Esophagus muscularis mucosa (tissue), 4 donors: ENCODE measurements at regions not wholly inside any gene's neighbourhood (a gene's known extent, or its start where the extent isn't known, plus 50 kb on each side); places are given as distances from the start of the nearest gene placed in this dataset.

Experiments
- CTCF ChIP-seq, 3 experiments: fragments of 200-600 bp in 2 of 3; fragments of 450-650 bp in 1 of 3; sonication (generic) in 2 of 3; IDR thresholded peaks; one replicate each; pipeline ENCODE4 v1.5.1; 2017 to 2019; ENCODE audit warnings: antibody characterized with exemption in 3 of 3, mild to moderate bottlenecking in 2 of 3, moderate library complexity in 1 of 3
- EP300 ChIP-seq: sonication (generic); formaldehyde crosslinking; IDR thresholded peaks from one replicate; pipeline ENCODE4 v1.6.1; 2017; ENCODE audit warnings: antibody characterized with exemption
- POLR2A ChIP-seq: fragments of 450-650 bp; IDR thresholded peaks from one replicate; pipeline ENCODE4 v1.6.1; 2017; ENCODE audit warnings: antibody characterized with exemption, moderate library complexity, mild to moderate bottlenecking, low read depth

GRCh38 chr1:233485385-233485784 is 128.5 kb upstream of the KCNK1 start:
- TF ChIP-seq CTCF (IDR thresholded peaks at IDR 0.05) (no peak), EP300 (no peak), POLR2A (no peak)
